H1 (cell line): ENCODE measurements at regions not wholly inside any gene's neighbourhood (a gene's known extent, or its start where the extent isn't known, plus 50 kb on each side); places are given as distances from the start of the nearest gene placed in this dataset.

Experiments
- CTCF ChIP-seq, 3 experiments: IDR thresholded peaks; 1 replicate in 2 of 3; 2 replicates in 1 of 3; pipeline versions ENCODE4 v1.5.1 to v1.6.1; 2011; ENCODE audit warnings: low read length in 3 of 3, mild to moderate bottlenecking in 3 of 3, inconsistent platforms in 2 of 3, low read depth in 1 of 3, moderate library complexity in 1 of 3; ENCODE audit not compliant: insufficient read depth in 1 of 3; ENCODE audit errors: control extremely low read depth in 1 of 3
- EP300 ChIP-seq, 2 experiments: IDR thresholded peaks; 1 replicate in 1 of 2; 2 replicates in 1 of 2; pipeline ENCODE4 v1.6.1; 2011 to 2012; ENCODE audit warnings: low read depth in 2 of 2, low read length in 2 of 2, mild to moderate bottlenecking in 2 of 2, borderline replicate concordance in 1 of 2, inconsistent platforms in 1 of 2, moderate library complexity in 1 of 2
- RFX5 ChIP-seq: IDR thresholded peaks from 2 replicates; pipeline ENCODE4 v1.6.1; 2011; ENCODE audit warnings: low read depth, low read length, improper control_type of control experiment, borderline replicate concordance
- TEAD4 ChIP-seq: IDR thresholded peaks from 2 replicates; pipeline ENCODE4 v1.6.1; 2012; ENCODE audit warnings: low read depth, low read length, inconsistent platforms, mixed read lengths
- USF2 ChIP-seq: IDR thresholded peaks from 2 replicates; pipeline ENCODE4 v1.6.1; 2011; ENCODE audit warnings: low read length, improper control_type of control experiment

GRCh38 chr12:89858718-89859117, 150.1 kb upstream of the ATP2B1 start:
- TF ChIP-seq USF2 (no peak), TEAD4 (no peak), RFX5 (no peak), CTCF (IDR thresholded peaks at IDR 0.05; ENCODE audit: control extremely low read depth in 1 of 3, insufficient read depth in 1 of 3, low read depth in 1 of 3, low read length in 3 of 3) (no peak), EP300 (IDR thresholded peaks at IDR 0.05; ENCODE audit: borderline replicate concordance in 1 of 2, low read depth in 2 of 2, low read length in 2 of 2) (no peak)
